ENCODE measurements at regions not wholly inside any gene's neighbourhood (a gene's known extent, or its start where the extent isn't known, plus 50 kb on each side); places are given as distances from the start of the nearest gene placed in this dataset.

DNA sequence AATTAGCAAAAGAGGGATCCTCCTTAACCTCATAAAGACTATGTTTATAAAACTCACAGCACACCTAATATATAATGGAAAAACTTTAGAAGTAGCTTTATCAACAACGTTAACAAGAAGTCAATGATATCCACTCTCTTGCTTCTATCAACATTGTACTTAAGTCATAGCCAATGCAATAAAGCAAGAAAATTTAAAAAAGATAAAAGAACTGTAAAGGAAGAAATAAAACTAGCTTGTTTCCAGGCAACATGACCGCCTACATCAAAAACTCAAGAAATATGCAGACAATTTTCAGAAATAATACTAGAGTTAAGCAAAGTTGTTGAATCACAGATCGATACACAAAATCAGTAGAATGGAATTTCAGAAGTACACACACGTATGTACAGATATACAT is 375.5 kb upstream of the SPRED2 start:
- Histone ChIP-seq H3K79me2 (ENCODE audit: control insufficient read depth, insufficient read depth, low read length) (no peaks in the 10 kb centered on the region), H3K27ac (ENCODE audit: low read length in 2 of 2) (no peak overlapping the region), H3K4me1 (ENCODE audit: control insufficient read depth in 2 of 2, insufficient read depth in 2 of 2, low read length in 2 of 2) (no peaks in the 10 kb centered on the region), H3K27me3 (replicated peaks in 1 of 4; ENCODE audit: control extremely low read depth in 1 of 4, control insufficient read depth in 3 of 4, insufficient read depth in 4 of 4, low read length in 3 of 4) (peaks cover 0 to 4% (median 0%) of the 10 kb centered on the region in 4 experiments), H4K20me1 (ENCODE audit: control insufficient read depth, insufficient read depth, low read length, poor library complexity, severe bottlenecking) (no peaks in the 10 kb centered on the region), H3K4me2 (replicated peaks; ENCODE audit: low read depth, low read length, poor library complexity, severe bottlenecking) (no peak overlapping the region), H3K4me3 (ENCODE audit: control extremely low read depth in 1 of 5, extremely low read depth in 1 of 5, insufficient read depth in 1 of 5, low read depth in 2 of 5, low read length in 4 of 5) (no peak overlapping the region), H3K36me3 (replicated peaks in 1 of 2; ENCODE audit: control extremely low read depth in 1 of 2, control insufficient read depth in 1 of 2, extremely low read depth in 1 of 2, insufficient read depth in 2 of 2, low read length in 1 of 2) (no peaks in the 10 kb centered on the region), H3K9me3 (ENCODE audit: control extremely low read depth in 1 of 3, control insufficient read depth in 2 of 3, insufficient read depth in 1 of 3, low read length in 2 of 3) (peaks cover 0 to 4% (median 1%) of the 10 kb centered on the region in 3 donors), H2AFZ (ENCODE audit: insufficient read depth, low read depth, low read length, poor library complexity, severe bottlenecking) (no peak overlapping the region), H3K9ac (ENCODE audit: low read length) (no peak overlapping the region)
- ChIA-PET POLR2A (no interaction called here), CTCF (interaction anchor here (0.6 kb wide), 1 partner anchor 1895 kb away, joined by 4 read pairs; no protein-coding TSS in a partner anchor)
- TF ChIP-seq EZH2 (IDR thresholded peaks at IDR 0.05; ENCODE audit: borderline replicate concordance, insufficient read depth, low read depth, low read length, poor library complexity, severe bottlenecking) (no peak), CTCF (IDR thresholded peaks at IDR 0.05) (no peak)
- intact Hi-C loops (cut with micrococcal nuclease), result no loop called here
- no CpG with 5 or more reads among the region's 4 CpGs for WGBS (ENCODE audit: insufficient coverage)
- Mint-ChIP-seq H3K27me3 (peaks cover 11% of the 10 kb centered on the region), H3K4me1 (no peaks in the 10 kb centered on the region), H3K9me3 (ENCODE audit: insufficient read depth) (peaks cover 2% of the 10 kb centered on the region), H3K27ac (no peak overlapping the region), H3K4me3 (no peak overlapping the region)
- ATAC-seq (ENCODE audit: low read depth), result no peak
- no peak for DNase-seq

DNA sequence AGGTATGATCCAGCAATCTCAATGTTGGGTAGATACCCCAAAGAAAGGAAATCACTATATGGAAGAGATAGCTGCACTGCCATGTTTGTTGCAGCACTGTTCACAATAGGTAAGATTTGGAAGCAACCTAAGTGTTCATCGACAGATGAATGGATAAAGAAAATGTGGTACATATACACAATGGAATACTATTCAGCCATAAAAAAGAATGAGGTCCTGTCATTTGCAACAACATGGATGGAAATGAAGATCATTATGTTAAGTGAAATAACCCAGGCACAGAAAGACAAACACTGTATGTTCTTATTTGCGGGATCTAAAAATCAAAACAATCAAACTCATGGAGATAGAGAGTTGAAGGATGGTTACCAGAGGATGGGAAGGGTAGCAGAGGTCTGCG is 372.4 kb upstream of the SPRED2 start:
- Histone ChIP-seq H3K4me1 (ENCODE audit: control insufficient read depth in 2 of 2, insufficient read depth in 2 of 2, low read length in 2 of 2) (no peaks in the 10 kb centered on the region), H3K27ac (ENCODE audit: low read length in 2 of 2) (no peak overlapping the region), H3K27me3 (replicated peaks in 1 of 4; ENCODE audit: control extremely low read depth in 1 of 4, control insufficient read depth in 3 of 4, insufficient read depth in 4 of 4, low read length in 3 of 4) (peaks cover 0 to 4% (median 0%) of the 10 kb centered on the region in 4 experiments), H3K79me2 (ENCODE audit: control insufficient read depth, insufficient read depth, low read length) (no peaks in the 10 kb centered on the region), H3K9me3 (ENCODE audit: control extremely low read depth in 1 of 3, control insufficient read depth in 2 of 3, insufficient read depth in 1 of 3, low read length in 2 of 3) (peaks cover 0 to 4% (median 1%) of the 10 kb centered on the region in 3 donors), H2AFZ (ENCODE audit: insufficient read depth, low read depth, low read length, poor library complexity, severe bottlenecking) (no peak overlapping the region), H4K20me1 (ENCODE audit: control insufficient read depth, insufficient read depth, low read length, poor library complexity, severe bottlenecking) (no peaks in the 10 kb centered on the region), H3K4me2 (replicated peaks; ENCODE audit: low read depth, low read length, poor library complexity, severe bottlenecking) (no peak overlapping the region), H3K9ac (ENCODE audit: low read length) (no peak overlapping the region), H3K4me3 (ENCODE audit: control extremely low read depth in 1 of 5, extremely low read depth in 1 of 5, insufficient read depth in 1 of 5, low read depth in 2 of 5, low read length in 4 of 5) (no peak overlapping the region), H3K36me3 (replicated peaks in 1 of 2; ENCODE audit: control extremely low read depth in 1 of 2, control insufficient read depth in 1 of 2, extremely low read depth in 1 of 2, insufficient read depth in 2 of 2, low read length in 1 of 2) (no peaks in the 10 kb centered on the region)
- Mint-ChIP-seq H3K27me3 (peaks cover 23% of the 10 kb centered on the region), H3K4me3 (no peak overlapping the region), H3K4me1 (no peaks in the 10 kb centered on the region), H3K9me3 (ENCODE audit: insufficient read depth) (peaks cover 2% of the 10 kb centered on the region), H3K27ac (no peak overlapping the region)
- intact Hi-C loops (cut with micrococcal nuclease), result no loop called here
- TF ChIP-seq EZH2 (IDR thresholded peaks at IDR 0.05; ENCODE audit: borderline replicate concordance, insufficient read depth, low read depth, low read length, poor library complexity, severe bottlenecking) (no peak), CTCF (IDR thresholded peaks at IDR 0.05) (no peak)
- ATAC-seq (ENCODE audit: low read depth), result no peak
- no CpG with 5 or more reads among the region's 3 CpGs for WGBS (ENCODE audit: insufficient coverage)
- POLR2A ChIA-PET, result no interaction called here
- CTCF ChIA-PET, result no interaction called here
- DNase-seq, result no peak

Data from B cell (primary cell).